HS-5 (cell line): ENCODE measurements at regions not wholly inside any gene's neighbourhood (a gene's known extent, or its start where the extent isn't known, plus 50 kb on each side); places are given as distances from the start of the nearest gene placed in this dataset.
"Not testable (repeated sequence)": the region's sequence is repeated elsewhere in the genome, so short reads cannot be mapped to it uniquely, and the experiment has no call there.

ENCODE experiments used
- DNase-seq: peaks from one replicate; pipeline ENCODE4 v3.0.0-alpha.2; 2012; ENCODE audit warnings: low read depth

DNA sequence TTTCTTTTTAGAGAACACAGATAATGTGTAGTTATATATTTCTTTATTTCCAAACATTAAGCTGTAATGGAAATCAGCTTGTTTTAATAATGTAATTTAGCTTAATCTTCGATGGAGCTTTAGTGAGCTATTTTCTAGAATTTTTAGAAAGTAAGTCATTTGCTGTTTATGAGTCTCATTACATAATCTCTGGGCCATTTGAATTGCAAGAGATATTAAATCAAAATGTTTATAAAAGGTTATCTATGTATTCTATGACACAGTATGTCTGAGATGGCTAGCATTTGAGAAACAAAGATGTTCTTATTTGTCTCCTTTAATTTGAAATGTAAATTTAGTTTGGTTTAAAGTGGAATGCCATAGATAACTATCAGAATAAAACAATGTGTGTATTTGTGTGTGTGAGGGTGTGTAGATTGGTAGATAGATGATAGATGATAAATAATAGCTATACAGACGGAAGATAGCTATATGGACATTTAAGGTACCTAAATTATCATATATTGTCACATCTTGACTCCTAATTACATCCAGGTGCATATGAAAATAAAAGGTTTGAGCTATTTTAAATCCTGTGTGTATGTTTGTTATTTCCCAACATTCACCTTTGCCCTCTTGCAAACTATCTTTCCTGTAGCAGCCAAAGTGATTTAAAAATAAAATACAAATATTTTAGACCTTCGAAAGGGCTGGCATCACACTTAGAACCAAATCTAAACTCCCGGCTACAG is 478.0 kb upstream of the KLF6 start:
- no peak for DNase-seq

- no peak for DNase-seq
Measured at GRCh38 chr10:4262449-4262848, 477.4 kb upstream of the KLF6 start.

- no peak for DNase-seq
Measured at GRCh38 chr10:4260483-4261124, 475.6 kb upstream of the KLF6 start.

- no peak for DNase-seq
Measured at GRCh38 chr10:4257939-4258465, 473.0 kb upstream of the KLF6 start.

- DNase-seq: no peak
Measured at GRCh38 chr10:4256971-4257370, 472.0 kb upstream of the KLF6 start.

DNA sequence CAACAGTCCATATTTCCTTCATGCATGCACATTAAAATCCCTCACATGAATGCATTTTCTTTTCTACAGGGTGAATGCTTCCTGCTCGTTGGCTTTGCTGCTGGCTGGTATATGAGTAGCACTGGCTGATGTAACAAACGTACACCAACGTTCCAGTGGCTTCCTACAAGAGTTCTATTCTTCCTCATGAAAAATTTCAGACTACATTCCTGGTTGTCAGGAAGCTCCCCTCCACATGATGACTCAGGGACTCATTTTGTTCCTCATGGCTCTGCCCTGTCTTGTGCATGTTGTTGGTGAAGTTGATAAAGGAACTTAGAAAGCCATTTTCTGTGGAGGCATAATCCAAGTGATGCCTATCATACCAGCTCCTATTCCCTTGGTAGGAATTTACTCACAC is 470.7 kb upstream of the KLF6 start:
- DNase-seq: no peak

DNA sequence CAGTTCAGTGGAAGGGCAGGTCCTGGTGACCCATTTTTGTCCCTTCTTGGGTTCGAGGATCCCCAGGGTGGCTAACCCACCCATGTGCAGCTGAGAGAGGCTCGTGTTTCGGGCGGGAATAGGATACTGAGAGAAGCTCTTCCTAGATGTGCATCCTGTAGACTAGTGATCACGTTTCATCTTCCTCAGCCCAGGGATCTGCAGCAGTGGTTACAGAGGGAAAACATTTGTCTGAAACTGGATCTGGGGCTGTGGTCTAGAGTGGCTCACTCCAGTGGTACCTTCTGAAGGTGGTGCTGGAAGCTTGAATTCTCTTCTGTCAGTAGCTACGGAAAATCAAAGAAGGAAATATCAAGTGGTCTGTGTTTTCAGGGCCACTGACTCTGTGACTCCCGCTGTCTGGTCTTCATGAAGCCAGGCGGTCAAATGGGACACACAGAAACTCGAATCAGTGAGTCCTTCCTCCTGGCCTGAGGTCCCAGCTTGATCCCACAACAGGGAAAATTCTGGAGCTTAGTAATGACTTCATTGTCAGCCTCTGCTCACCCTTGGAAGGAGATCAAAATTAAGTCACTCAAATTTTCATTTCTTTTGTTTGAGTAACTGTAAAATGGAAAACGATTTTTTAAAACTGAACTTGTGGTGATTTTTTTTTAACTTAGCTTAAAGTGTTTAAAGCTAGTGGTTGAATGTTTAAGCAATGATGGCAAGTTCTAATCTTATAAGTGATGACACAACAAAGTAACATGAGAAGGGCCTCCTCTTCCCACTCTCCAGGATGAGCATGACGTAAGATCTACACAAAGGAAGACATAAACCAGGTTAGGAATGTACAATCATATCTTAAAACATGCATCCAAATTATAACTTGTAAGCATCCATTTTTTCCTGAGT is 469.3 kb upstream of the KLF6 start:
- no peak for DNase-seq

DNA sequence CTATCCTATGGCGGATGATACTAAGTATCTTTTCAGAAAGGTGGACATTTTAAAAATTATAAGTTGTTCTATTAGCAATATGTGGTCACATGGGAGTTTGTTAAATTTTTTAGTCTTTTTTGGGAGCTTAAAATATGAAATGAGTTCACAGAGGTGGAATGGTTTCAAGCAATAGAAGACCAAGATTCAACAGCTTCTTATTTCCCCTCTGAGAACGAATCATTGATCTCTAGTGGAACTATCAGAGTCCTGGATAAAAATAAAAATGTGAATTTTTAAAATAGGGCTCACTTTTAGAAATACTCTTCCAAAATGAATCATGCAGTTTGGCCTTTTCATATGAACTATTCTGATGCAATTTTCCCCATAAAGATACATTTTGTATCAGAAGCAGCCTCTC is 467.7 kb upstream of the KLF6 start:
- no peak for DNase-seq

GRCh38 chr10:4250587-4250887 is 465.5 kb upstream of the KLF6 start:
- no peak for DNase-seq

- no peak for DNase-seq
Measured at GRCh38 chr10:4249841-4250586, 465.0 kb upstream of the KLF6 start.

DNA sequence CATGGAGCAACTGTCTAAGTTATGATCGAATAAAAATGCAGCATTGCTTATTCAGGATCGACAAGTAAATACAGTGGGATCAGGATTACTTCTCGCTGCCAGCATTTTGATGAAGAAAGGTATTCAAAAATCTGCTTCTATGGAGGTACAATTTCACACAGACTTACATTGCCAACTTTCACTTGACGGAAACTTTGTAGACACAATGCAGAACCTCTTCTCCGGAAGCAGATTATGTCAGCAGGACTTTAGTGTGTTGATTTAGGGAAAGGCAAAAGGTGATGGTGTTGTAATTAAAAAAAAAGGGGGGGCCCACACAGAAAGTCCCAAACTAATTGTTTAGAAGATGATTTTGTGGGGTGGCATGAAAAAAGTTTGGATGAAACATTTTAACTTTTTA is 462.4 kb upstream of the KLF6 start:
- no peak for DNase-seq

- peak; percentile 83 for DNase-seq
Measured at GRCh38 chr10:4246881-4247358, 461.9 kb upstream of the KLF6 start.

- peak; percentile 85 for DNase-seq
Measured at GRCh38 chr10:4243651-4244050, 458.6 kb upstream of the KLF6 start.

DNA sequence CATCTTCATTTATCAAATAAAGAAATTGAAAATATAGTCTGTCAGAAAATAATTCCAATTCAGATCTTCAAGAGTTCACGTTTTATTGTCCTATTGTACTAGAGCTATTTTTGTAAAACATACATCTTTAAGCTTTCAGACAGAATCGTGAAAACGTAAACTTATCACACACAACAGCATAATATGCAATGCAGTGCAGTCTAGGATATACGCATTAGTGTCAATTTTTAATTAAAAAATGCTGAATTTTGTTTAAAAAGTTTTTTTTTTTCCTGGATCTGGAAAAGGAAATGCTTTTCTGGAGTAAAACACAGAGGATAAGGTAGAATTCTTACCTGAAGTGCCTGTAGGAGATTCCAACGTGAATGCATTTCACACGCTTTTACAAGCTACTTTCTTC is 458.2 kb upstream of the KLF6 start:
- no peak for DNase-seq

DNA sequence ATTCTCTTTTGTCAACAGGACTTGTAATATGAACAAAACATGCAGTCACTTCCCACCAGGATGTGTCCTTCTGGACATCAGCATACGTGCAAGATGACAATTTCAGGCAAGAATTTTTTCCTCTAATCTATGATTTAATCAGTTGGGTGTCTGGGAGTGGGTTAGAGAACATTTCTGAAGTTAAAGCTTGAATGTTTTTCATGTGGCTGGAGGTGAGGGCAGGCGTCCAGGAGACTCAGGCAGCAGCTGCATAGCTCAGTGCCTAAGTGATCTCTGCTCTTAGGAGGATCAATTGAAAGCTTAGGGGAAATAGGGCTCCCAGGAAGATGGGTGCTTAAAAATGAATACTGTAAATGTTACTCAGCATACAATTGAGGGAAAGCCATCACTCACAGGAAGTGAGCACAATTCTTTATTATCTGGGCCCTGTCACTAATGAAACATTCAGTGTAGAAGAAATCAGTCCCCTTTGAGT is 457.6 kb upstream of the KLF6 start:
- no peak for DNase-seq

DNA sequence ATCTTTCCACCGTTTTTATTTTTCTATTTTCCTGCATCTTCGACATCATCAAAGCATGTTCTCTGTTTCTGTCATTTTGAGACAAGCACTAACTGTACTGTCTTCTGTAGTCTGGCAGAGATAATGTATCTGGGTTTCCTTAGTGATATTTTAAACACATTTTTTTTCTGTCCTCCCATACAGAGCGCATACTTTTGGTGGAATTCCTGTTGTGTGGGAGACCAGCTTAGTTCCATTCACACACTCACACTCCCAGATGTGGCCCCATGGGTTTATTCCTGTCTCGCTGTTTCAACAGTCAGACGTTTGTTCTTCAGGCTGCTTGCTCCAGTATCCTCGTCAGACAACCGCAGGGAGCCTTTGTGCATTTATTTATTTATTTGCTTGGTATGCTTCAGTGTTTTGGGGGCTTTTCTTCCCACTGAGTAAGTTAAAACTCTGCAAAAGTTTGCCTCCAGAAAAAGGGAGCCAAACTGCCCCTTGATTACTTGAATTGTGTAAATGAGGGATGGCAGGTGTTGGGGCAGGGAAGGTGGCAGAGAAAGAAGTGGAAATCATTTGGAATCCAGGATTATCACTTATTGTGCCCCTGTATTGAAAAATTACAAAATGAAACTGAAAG is 456.8 kb upstream of the KLF6 start:
- DNase-seq: no peak

DNA sequence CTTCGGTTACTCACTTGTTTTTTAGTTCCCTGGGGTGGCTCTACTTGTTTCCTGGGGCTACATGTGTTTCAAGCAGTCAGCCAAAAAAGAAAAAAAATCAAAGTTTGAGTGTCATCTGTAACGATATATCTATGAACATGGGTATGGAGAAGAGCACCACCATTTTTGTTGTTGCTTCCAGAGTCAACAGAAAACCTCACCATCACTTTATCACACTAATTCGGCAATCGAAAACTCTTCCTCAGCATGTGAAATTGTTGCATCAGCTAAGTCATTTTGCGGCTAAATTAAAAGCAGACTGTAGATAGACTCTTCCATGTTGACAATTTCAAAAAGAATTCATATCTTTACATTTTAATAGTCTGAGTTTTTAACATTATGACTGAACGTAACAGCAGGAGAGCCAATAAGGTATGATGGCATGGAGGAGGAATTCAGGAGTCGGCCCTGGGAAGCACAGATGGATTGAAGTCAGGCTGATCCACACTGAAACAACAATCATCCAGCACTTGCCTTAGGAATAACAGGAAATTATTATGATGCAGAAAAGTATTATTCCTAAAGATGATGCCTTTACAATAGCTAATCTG is 455.7 kb upstream of the KLF6 start:
- DNase-seq: peak; percentile 55

DNA sequence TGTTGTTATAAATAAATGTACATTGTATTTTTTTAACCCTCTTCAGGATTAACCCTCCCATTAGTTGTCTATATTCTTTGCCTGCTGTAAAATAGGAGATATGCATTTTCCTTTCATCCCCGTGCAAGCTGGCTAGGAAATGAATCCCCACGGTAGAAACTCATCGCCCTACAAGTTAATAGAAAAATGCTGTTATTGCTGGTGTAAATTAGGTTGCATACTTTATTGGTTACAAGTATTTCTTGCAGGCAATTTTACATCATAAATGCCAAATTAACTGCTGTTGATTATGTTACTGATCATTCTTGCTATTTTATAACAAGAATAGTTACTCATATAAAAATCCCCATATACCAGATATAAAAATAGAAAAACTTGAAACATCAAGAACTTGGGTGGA is 454.2 kb upstream of the KLF6 start:
- DNase-seq: no peak

GRCh38 chr10:4236905-4237304 is 451.9 kb upstream of the KLF6 start:
- DNase-seq: not testable (repeated sequence)

DNA sequence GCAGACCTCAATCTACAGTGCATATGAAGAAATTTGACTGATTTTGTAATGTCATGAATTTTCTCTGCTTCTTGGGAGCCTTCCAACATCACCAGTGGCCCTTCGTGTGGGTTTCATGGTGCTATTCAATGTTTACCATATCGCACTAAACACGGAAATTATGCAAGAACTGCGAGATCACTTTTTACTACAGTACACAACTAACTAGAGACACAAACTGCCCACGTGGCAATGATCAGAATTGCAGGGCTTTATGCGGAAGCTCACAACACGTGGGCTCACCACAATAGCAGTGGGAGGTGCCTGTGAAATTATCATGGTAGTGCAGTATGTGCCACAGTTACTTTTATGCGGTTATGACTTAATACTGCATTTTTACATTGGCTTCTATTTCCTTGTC is 449.7 kb upstream of the KLF6 start:
- DNase-seq: no peak

GRCh38 chr10:4231439-4231838 is 446.4 kb upstream of the KLF6 start:
- DNase-seq: no peak
